Daoy (cell line): ENCODE measurements at regions not wholly inside any gene's neighbourhood (a gene's known extent, or its start where the extent isn't known, plus 50 kb on each side); places are given as distances from the start of the nearest gene placed in this dataset.

Source experiments
- DNase-seq: peaks from one replicate; pipeline ENCODE4 v3.0.0-alpha.2; 2015; ENCODE audit warnings: low read depth

DNA sequence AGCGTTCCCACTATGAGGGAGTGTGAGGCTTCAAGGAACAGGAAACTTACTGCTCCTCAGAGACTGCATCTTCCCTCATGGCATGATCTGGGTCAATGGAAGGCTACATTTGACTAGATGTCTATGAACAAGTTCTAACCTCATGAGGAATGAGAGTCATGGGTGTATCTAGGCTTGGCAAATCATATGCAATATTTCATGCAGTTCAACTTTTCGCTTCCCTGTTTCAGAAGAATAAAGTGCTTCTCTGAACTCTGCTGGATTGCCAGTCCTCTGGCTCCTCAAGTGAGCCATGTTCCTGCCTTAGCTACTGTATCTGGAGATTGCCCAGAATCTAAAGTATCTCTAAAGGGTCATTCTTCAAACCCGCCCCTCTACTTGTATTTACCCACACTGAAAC is 54.3 kb upstream of the SEMA3A start:
- no peak for DNase-seq

- no peak for DNase-seq
Measured at GRCh38 chr7:84248267-84248666, 53.7 kb upstream of the SEMA3A start.

DNA sequence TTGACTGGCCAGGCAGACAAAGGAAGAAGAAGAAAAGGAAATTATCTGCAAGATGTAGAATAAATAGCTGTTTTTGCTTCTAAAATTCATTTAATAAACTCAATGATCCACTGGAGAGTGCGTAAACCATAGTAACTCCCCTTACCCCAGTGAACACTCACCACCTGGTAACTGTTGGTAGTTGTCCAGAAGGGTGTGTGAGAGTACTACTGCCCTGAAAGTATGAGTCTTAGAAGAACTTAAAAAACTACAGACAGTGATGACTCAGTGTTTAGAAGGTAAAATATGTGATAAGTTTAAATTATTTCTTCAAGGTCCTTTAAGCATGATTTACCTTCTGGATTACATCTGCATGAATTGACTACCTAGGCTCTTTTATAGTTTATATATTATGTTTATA is 53.0 kb upstream of the SEMA3A start:
- DNase-seq, result peak; percentile 58

DNA sequence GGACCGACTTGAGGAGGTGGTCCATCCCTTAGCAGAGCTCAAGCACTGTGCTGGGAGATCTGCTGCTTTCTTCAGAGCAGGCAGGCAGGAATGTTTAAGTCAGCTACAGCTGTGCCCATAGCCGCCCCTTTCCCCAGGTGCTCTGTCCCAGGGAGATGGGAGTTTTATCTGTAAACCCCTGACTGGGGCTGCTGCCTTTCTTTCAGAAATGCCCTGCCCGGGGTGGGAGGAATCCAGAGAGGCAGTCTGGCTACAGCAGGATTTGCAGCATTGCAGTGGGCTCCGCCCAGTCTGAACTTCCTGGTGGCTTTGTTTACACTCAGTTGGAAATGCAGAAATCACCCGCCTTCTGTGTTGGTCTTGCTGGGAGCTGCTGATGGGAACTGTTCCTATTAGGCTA is 51.2 kb upstream of the SEMA3A start:
- DNase-seq, result no peak
